ENCODE measurements at regions not wholly inside any gene's neighbourhood (a gene's known extent, or its start where the extent isn't known, plus 50 kb on each side); places are given as distances from the start of the nearest gene placed in this dataset.
"Not testable (repeated sequence)": the region's sequence is repeated elsewhere in the genome, so short reads cannot be mapped to it uniquely, and the experiment has no call there.

- H3K9me3 ChIP-seq (replicated peaks; ENCODE audit: control insufficient read depth, insufficient read depth, low read length): no peaks in the 10 kb centered on the region
These were observed 82.2 kb upstream of the PNPT1 start for GRCh38 chr2:55775828-55776227.

GRCh38 chr2:55773651-55774050 is 80.0 kb upstream of the PNPT1 start:
- H3K27ac ChIP-seq (ENCODE audit: insufficient read depth, low read depth, low read length); H3K4me3 ChIP-seq (replicated peaks in 1 of 3; ENCODE audit: insufficient read depth in 1 of 3, low read depth in 1 of 3, low read length in 3 of 3); dilution Hi-C loops (cut with MboI; ENCODE audit: extremely low pct_ligation_motif_present, low sequenced_read_pairs); H3K4me2 ChIP-seq (ENCODE audit: insufficient read depth, low read length); H3K27me3 ChIP-seq (ENCODE audit: control insufficient read depth in 2 of 2, insufficient read depth in 2 of 2, low read length in 2 of 2); H2AFZ ChIP-seq (ENCODE audit: low read depth, low read length); CTCF ChIA-PET; FAIRE-seq; H3K9me3 ChIP-seq (replicated peaks; ENCODE audit: control insufficient read depth, insufficient read depth, low read length); BruUV-seq (replicated peaks); H3K79me2 ChIP-seq (ENCODE audit: control insufficient read depth, insufficient read depth, low read length); DNase-seq (ENCODE audit: low read depth, low spot score); intact Hi-C loops (cut with micrococcal nuclease); H3K9me1 ChIP-seq (replicated peaks; ENCODE audit: control insufficient read depth, extremely low read depth, insufficient read depth, low read length); POLR2A ChIA-PET; H3K36me3 ChIP-seq (ENCODE audit: control insufficient read depth in 2 of 2, extremely low read depth in 1 of 2, insufficient read depth in 2 of 2, low read length in 2 of 2); H4K20me1 ChIP-seq (replicated peaks; ENCODE audit: control insufficient read depth, extremely low read depth, insufficient read depth, low read length); H3K9ac ChIP-seq (replicated peaks; ENCODE audit: extremely low read depth, insufficient read depth, low read length): not testable (repeated sequence)
- peaks cover 17% of the 10 kb centered on the region for H3K4me1 ChIP-seq (ENCODE audit: control insufficient read depth, extremely low read depth, insufficient read depth, low read length)

More at GRCh38 chr2:55775828-55776227, 82.2 kb upstream of the PNPT1 start:
- CTCF ChIA-PET: no interaction called here
- Histone ChIP-seq H3K36me3 (ENCODE audit: control insufficient read depth in 2 of 2, extremely low read depth in 1 of 2, insufficient read depth in 2 of 2, low read length in 2 of 2) (no peaks in the 10 kb centered on the region), H2AFZ (ENCODE audit: low read depth, low read length) (no peak overlapping the region), H3K9ac (replicated peaks; ENCODE audit: extremely low read depth, insufficient read depth, low read length) (no peak overlapping the region), H3K4me1 (ENCODE audit: control insufficient read depth, extremely low read depth, insufficient read depth, low read length) (peaks cover 38% of the 10 kb centered on the region), H3K79me2 (ENCODE audit: control insufficient read depth, insufficient read depth, low read length) (no peaks in the 10 kb centered on the region), H4K20me1 (replicated peaks; ENCODE audit: control insufficient read depth, extremely low read depth, insufficient read depth, low read length) (no peaks in the 10 kb centered on the region), H3K9me1 (replicated peaks; ENCODE audit: control insufficient read depth, extremely low read depth, insufficient read depth, low read length) (no peaks in the 10 kb centered on the region), H3K4me3 (replicated peaks in 1 of 3; ENCODE audit: insufficient read depth in 1 of 3, low read depth in 1 of 3, low read length in 3 of 3) (no peak overlapping the region), H3K27me3 (ENCODE audit: control insufficient read depth in 2 of 2, insufficient read depth in 2 of 2, low read length in 2 of 2) (no peaks in the 10 kb centered on the region), H3K4me2 (ENCODE audit: insufficient read depth, low read length) (no peak overlapping the region), H3K27ac (ENCODE audit: insufficient read depth, low read depth, low read length) (no peak overlapping the region)
- no TSS peak for BruUV-seq (replicated peaks)
- POLR2A ChIA-PET: no interaction called here
- dilution Hi-C loops (cut with MboI; ENCODE audit: extremely low pct_ligation_motif_present, low sequenced_read_pairs): no loop called here
- DNase-seq (ENCODE audit: low read depth, low spot score): no peak
- intact Hi-C loops (cut with micrococcal nuclease): no loop called here
- no peak for TF ChIP-seq POLR2AphosphoS5 (IDR thresholded peaks at IDR 0.05; ENCODE audit: insufficient read depth, low read depth, low read length)
- no peak for FAIRE-seq
